ENCODE measurements at regions not wholly inside any gene's neighbourhood (a gene's known extent, or its start where the extent isn't known, plus 50 kb on each side); places are given as distances from the start of the nearest gene placed in this dataset.

GRCh38 chr12:92481066-92481465 is 221.7 kb upstream of the PLEKHG7 start:
- TF ChIP-seq MAX (IDR thresholded peaks at IDR 0.05) (no peak), SIN3A (IDR thresholded peaks at IDR 0.05; ENCODE audit: low read depth) (no peak), CTCF (IDR thresholded peaks at IDR 0.05 in 2 of 3, conservative IDR thresholded peaks at IDR 0.05 in 1 of 3; ENCODE audit: borderline replicate concordance in 1 of 3, insufficient read depth in 1 of 3, low read depth in 2 of 3, low read length in 2 of 3) (no peak), EZH2phosphoT487 (IDR thresholded peaks at IDR 0.05; ENCODE audit: borderline replicate concordance) (no peak), JUND (IDR thresholded peaks at IDR 0.05) (no peak), CBX3 (IDR thresholded peaks at IDR 0.05; ENCODE audit: low read depth) (no peak), CEBPB (IDR thresholded peaks at IDR 0.05; ENCODE audit: low read depth) (no peak), RAD21 (IDR thresholded peaks at IDR 0.05; ENCODE audit: low read depth) (no peak), EZH2 (IDR thresholded peaks at IDR 0.05) (no peak), REST (IDR thresholded peaks at IDR 0.05; ENCODE audit: low read depth) (no peak), POLR2AphosphoS5 (IDR thresholded peaks at IDR 0.05; ENCODE audit: low read depth, low read length) (no peak)

All from HCT116 (cell line).